Activated CD4-positive, alpha-beta T cell treated with anti-CD3 and anti-CD28 coated beads, Interleukin-2, Interleukin-4, amounts not matched to agents 100 ng/mL and 50 ng/mL, durations not matched to agents 16 hours and 8 hours (primary cell): ENCODE measurements at regions not wholly inside any gene's neighbourhood (a gene's known extent, or its start where the extent isn't known, plus 50 kb on each side); places are given as distances from the start of the nearest gene placed in this dataset.

Source experiments
- DNase-seq: peaks from one replicate; pipeline ENCODE4 v3.0.0-alpha.2; 2020; ENCODE audit warnings: low spot score

GRCh38 chr6:44011350-44011920, 115.8 kb downstream of the MRPL14 start:
- no peak for DNase-seq

- DNase-seq: no peak
Measured at GRCh38 chr6:44010411-44011349, 116.6 kb downstream of the MRPL14 start.

GRCh38 chr6:44009425-44010321, 117.6 kb downstream of the MRPL14 start:
- DNase-seq: no peak

- DNase-seq: no peak
Measured at GRCh38 chr6:44008821-44009370, 118.4 kb downstream of the MRPL14 start.

GRCh38 chr6:44007818-44008621, 119.2 kb downstream of the MRPL14 start:
- no peak for DNase-seq

- DNase-seq: no peak
Measured at GRCh38 chr6:44006872-44007303, 120.4 kb downstream of the MRPL14 start.

GRCh38 chr6:44006123-44006871, 121.0 kb downstream of the MRPL14 start:
- no peak for DNase-seq

- DNase-seq: no peak
Measured at GRCh38 chr6:44005507-44005903, 121.7 kb downstream of the MRPL14 start.

- DNase-seq: peak; percentile 21
Measured at GRCh38 chr6:44004625-44005506, 122.4 kb downstream of the MRPL14 start.

GRCh38 chr6:44004136-44004535, 123.1 kb downstream of the MRPL14 start:
- DNase-seq: no peak

- DNase-seq: no peak
Measured at GRCh38 chr6:44003345-44004061, 123.7 kb downstream of the MRPL14 start.

GRCh38 chr6:44002593-44003344, 124.5 kb downstream of the MRPL14 start:
- peak; percentile 48 for DNase-seq

- no peak for DNase-seq
Measured at GRCh38 chr6:44002067-44002592, 125.1 kb downstream of the MRPL14 start.

- DNase-seq: peak; percentile 22
Measured at GRCh38 chr6:44001318-44002066, 125.8 kb downstream of the MRPL14 start.

- peak; percentile 58 for DNase-seq
Measured at GRCh38 chr6:44000164-44000842, 126.9 kb downstream of the MRPL14 start.

- no peak for DNase-seq
Measured at GRCh38 chr6:43999628-44000027, 127.6 kb downstream of the MRPL14 start.
